ENCODE measurements at regions not wholly inside any gene's neighbourhood (a gene's known extent, or its start where the extent isn't known, plus 50 kb on each side); places are given as distances from the start of the nearest gene placed in this dataset.
A peak's percentile ranks its signal among the peaks of the same experiment; 100 is the strongest.

DNA sequence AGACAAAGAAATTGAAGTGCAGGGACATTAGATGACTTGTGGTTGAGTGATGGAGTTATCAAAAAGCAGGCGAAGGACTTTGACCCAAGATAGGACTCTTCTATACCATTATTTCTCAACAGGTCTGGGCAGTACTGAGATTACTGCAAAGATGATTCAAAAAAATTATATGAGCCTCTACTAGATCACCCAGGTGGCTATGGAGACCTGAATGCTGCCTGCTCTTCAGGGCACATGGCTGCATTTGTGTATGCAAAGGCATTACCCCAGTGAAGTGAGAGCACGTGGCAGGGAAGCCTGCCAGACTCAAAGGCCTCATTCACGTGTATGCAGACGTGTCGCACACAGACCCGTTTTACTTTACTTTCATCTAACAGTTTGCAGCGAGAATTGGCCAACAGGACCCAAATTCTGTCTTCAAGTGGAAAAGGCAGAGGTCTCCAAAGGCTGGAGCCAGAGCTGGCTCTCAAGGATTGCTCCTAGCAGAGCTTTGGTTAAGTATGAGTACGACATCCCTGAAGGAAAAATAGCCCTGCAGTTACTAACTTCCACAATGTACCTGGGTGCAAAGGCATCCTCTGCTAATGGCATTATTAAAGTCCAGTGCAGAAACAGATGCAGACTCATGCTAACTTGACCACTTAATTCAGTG lies 113.8 kb upstream of the ARMC2 start:
- no peak for DNase-seq
- intact Hi-C loops (cut with micrococcal nuclease) = no loop called here

DNA sequence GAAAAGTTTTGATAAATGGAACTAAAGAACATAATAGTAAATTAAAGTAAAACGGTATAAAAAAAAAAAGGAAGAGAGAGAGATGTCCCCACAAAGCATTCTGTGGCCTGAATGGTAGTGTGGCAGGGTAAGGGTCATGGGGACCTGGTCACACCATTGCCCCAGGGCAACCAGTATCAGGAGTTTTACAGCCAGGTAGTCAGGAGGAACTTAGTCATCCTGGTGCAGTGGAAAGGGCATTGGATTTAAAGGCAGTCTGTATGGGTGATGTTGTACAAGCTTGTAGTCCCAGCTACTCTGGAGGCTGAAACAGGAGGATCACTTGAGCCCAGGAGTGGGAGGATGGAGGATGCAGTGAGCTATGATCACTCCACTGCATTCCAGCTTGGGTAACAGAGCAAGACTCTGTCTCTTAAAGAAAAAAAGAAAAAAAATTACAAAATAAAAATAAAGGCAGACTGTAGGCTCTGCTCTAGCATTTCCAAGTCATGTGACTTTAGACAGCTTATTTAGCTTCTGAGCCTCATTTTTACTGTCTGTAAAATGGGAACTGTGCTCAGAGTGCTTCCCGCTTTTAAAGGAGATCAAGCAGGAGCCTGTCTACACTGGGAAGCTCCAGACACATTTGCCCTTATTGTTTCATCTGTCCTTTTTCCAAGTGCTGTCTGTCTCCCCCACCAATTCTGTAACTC lies 112.8 kb upstream of the ARMC2 start:
- Mint-ChIP-seq H3K27me3 (peaks cover 1 to 6% of the 10 kb centered on the region in 2 donors), H3K4me3 (no peak overlapping the region), H3K9me3 (no peaks in the 10 kb centered on the region), H3K27ac (no peak overlapping the region), H3K36me3 (no peaks in the 10 kb centered on the region), H3K4me1 (no peaks in the 10 kb centered on the region)
- Histone ChIP-seq H3K4me3 (ENCODE audit: low read length in 2 of 2) (no peak overlapping the region), H3K4me1 (ENCODE audit: insufficient read depth, low read length) (no peaks in the 10 kb centered on the region), H3K27me3 (ENCODE audit: insufficient read depth, low read length) (no peaks in the 10 kb centered on the region), H3K27ac (ENCODE audit: low read depth, low read length) (no peak overlapping the region), H3K9me3 (ENCODE audit: control insufficient read depth in 1 of 2, low read length in 2 of 2) (no peaks in the 10 kb centered on the region), H3K36me3 (ENCODE audit: insufficient read depth, low read length) (no peaks in the 10 kb centered on the region)
- ChIA-PET CTCF (ENCODE audit: partially characterized antibody) (no interaction called here), POLR2A (ENCODE audit: partially characterized antibody) (no interaction called here)
- intact Hi-C loops (cut with micrococcal nuclease) = no loop called here
- no peak for DNase-seq

More for the DNA sequence above, 113.8 kb upstream of the ARMC2 start:
- H3K27ac ChIP-seq (ENCODE audit: low read depth, low read length) = no peak overlapping the region
- ChIA-PET CTCF (ENCODE audit: partially characterized antibody) (no interaction called here), POLR2A (ENCODE audit: partially characterized antibody) (no interaction called here)
- no peaks in the 10 kb centered on the region for H3K36me3 ChIP-seq (ENCODE audit: insufficient read depth, low read length)
- H3K4me3 Mint-ChIP-seq = no peak overlapping the region
- H3K9me3 ChIP-seq (ENCODE audit: control insufficient read depth in 1 of 2, low read length in 2 of 2) = no peaks in the 10 kb centered on the region
- no peaks in the 10 kb centered on the region for H3K9me3 Mint-ChIP-seq
- H3K4me1 Mint-ChIP-seq = no peaks in the 10 kb centered on the region
- H3K4me3 ChIP-seq (ENCODE audit: low read length in 2 of 2) = no peak overlapping the region
- H3K4me1 ChIP-seq (ENCODE audit: insufficient read depth, low read length) = no peaks in the 10 kb centered on the region
- H3K36me3 Mint-ChIP-seq = no peaks in the 10 kb centered on the region
- H3K27me3 Mint-ChIP-seq = peaks cover 1 to 4% of the 10 kb centered on the region in 2 donors
- H3K27me3 ChIP-seq (ENCODE audit: insufficient read depth, low read length) = no peaks in the 10 kb centered on the region
- no peak overlapping the region for H3K27ac Mint-ChIP-seq

DNA sequence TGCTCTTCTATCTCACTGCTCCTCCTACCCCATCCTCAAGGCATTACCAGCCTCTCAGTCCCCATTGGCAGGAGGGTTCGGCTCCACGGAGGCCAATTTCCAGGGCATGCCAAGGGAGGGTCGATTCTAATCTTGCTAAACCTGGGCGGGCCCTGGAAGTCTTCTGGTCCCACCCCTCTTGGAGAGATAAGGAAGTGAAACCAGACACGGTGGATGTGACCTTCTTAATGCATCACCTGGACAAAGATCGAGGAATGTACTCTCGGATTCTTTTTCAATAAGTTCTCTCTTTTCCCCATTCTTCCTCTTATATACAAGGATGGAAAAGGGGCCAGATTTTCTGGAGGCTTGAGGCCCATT lies 112.2 kb upstream of the ARMC2 start:
- ChIA-PET CTCF (ENCODE audit: partially characterized antibody) (no interaction called here), POLR2A (ENCODE audit: partially characterized antibody) (no interaction called here)

DNA sequence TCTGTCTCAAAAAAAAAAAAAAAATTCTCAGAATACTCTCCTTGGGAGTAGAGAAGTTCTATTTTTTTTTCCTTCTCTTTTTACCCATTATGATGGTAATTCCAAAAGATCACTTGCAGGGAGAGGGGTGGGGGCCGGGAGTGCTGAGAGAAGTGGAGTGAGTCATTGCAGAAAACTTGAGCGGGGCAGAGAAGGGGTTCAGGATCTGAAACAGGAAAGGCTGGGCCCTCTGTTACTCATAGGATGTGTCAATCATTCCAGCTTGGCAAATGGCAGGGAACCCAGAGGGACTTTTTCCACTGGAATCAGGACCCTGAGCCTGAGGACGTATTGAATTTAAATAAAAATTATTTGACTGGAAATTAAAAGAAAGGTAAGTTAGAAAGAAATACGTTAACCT lies 111.4 kb upstream of the ARMC2 start:
- no peaks in the 10 kb centered on the region for H3K9me3 ChIP-seq (ENCODE audit: control insufficient read depth in 1 of 2, low read length in 2 of 2)
- no peak for DNase-seq
- peaks cover 1 to 6% of the 10 kb centered on the region in 2 donors for H3K27me3 Mint-ChIP-seq
- no peaks in the 10 kb centered on the region for H3K36me3 Mint-ChIP-seq
- ChIA-PET CTCF (ENCODE audit: partially characterized antibody) (interaction anchor here (0.7 kb wide), 1 partner anchor 42 kb away, joined by 4 read pairs; no protein-coding TSS in a partner anchor), POLR2A (ENCODE audit: partially characterized antibody) (no interaction called here)
- intact Hi-C loops (cut with micrococcal nuclease) = no loop called here
- H3K9me3 Mint-ChIP-seq = no peaks in the 10 kb centered on the region
- H3K27ac ChIP-seq (ENCODE audit: low read depth, low read length) = no peak overlapping the region
- H3K4me1 Mint-ChIP-seq = no peaks in the 10 kb centered on the region
- no peak overlapping the region for H3K27ac Mint-ChIP-seq
- no peaks in the 10 kb centered on the region for H3K27me3 ChIP-seq (ENCODE audit: insufficient read depth, low read length)
- no peak overlapping the region for H3K4me3 ChIP-seq (ENCODE audit: low read length in 2 of 2)
- H3K4me3 Mint-ChIP-seq = no peak overlapping the region
- no peaks in the 10 kb centered on the region for H3K4me1 ChIP-seq (ENCODE audit: insufficient read depth, low read length)
- no peaks in the 10 kb centered on the region for H3K36me3 ChIP-seq (ENCODE audit: insufficient read depth, low read length)

More for the DNA sequence above, 112.2 kb upstream of the ARMC2 start:
- no peaks in the 10 kb centered on the region for H3K9me3 Mint-ChIP-seq
- H3K9me3 ChIP-seq (ENCODE audit: control insufficient read depth in 1 of 2, low read length in 2 of 2) = no peaks in the 10 kb centered on the region
- H3K27ac Mint-ChIP-seq = no peak overlapping the region
- H3K27me3 Mint-ChIP-seq = peaks cover 1 to 6% of the 10 kb centered on the region in 2 donors
- no peak for DNase-seq
- no peaks in the 10 kb centered on the region for H3K4me1 Mint-ChIP-seq
- no peaks in the 10 kb centered on the region for H3K4me1 ChIP-seq (ENCODE audit: insufficient read depth, low read length)
- no peak overlapping the region for H3K4me3 ChIP-seq (ENCODE audit: low read length in 2 of 2)
- no peak overlapping the region for H3K27ac ChIP-seq (ENCODE audit: low read depth, low read length)
- H3K36me3 ChIP-seq (ENCODE audit: insufficient read depth, low read length) = no peaks in the 10 kb centered on the region
- intact Hi-C loops (cut with micrococcal nuclease) = no loop called here
- no peak overlapping the region for H3K4me3 Mint-ChIP-seq
- H3K36me3 Mint-ChIP-seq = no peaks in the 10 kb centered on the region
- no peaks in the 10 kb centered on the region for H3K27me3 ChIP-seq (ENCODE audit: insufficient read depth, low read length)

DNA sequence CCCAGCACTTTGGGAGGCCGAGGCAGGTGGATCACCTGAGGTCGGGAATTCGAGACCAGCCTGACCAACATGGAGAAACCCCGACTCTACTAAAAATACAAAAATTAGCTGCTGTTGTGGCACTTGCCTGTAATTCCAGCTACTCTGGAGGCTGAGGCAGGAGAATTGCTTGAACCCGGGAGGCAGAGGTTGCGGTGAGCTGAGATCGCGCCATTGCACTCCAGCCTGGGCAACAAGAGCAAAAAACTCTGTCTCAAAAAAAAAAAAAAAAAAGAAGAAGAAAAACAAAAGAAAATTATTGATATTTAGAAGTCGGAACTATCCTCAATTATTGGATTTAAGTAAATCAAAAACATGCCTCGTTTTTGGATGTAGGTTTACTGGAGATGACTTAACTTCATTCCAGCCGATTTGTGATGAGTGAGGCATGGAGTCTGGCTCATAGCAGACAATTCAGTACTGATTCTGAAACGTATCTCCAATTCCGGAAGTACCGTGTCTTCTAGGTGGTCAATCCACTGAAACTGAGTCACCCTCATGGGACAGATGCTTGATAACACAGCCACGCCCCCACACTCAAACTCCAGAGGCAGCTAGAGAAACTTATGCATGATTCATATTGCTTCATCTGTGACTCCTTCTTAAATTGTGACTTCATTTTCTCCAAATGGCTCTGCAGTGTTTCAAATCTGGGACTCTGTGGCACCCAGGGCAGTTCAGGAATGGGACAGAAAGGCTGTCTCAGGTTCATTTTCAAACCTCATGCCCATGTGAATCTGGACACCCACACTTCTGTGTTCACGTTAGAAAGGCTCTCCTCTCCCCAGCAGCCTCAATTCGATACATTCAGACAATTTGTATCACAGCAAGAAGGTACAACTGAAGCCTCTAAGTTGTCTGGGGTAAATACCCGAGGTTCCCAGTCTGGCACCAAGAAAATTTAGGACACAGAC lies 110.4 kb upstream of the ARMC2 start:
- Mint-ChIP-seq H3K4me1 (no peaks in the 10 kb centered on the region), H3K27ac (no peak overlapping the region), H3K4me3 (peak overlapping the region in 1 of 8 donors; percentile 45), H3K36me3 (no peaks in the 10 kb centered on the region), H3K9me3 (no peaks in the 10 kb centered on the region), H3K27me3 (peaks cover 1 to 6% of the 10 kb centered on the region in 2 donors)
- intact Hi-C loops (cut with micrococcal nuclease) = no loop called here
- ChIA-PET POLR2A (ENCODE audit: partially characterized antibody) (no interaction called here), CTCF (ENCODE audit: partially characterized antibody) (interaction anchor here (0.7 kb wide), 1 partner anchor 762 kb away, joined by 3 read pairs; no protein-coding TSS in a partner anchor)
- DNase-seq = no peak
- Histone ChIP-seq H3K27me3 (ENCODE audit: insufficient read depth, low read length) (no peaks in the 10 kb centered on the region), H3K36me3 (ENCODE audit: insufficient read depth, low read length) (no peaks in the 10 kb centered on the region), H3K27ac (ENCODE audit: low read depth, low read length) (no peak overlapping the region), H3K9me3 (ENCODE audit: control insufficient read depth in 1 of 2, low read length in 2 of 2) (no peaks in the 10 kb centered on the region), H3K4me1 (ENCODE audit: insufficient read depth, low read length) (no peaks in the 10 kb centered on the region), H3K4me3 (ENCODE audit: low read length in 2 of 2) (no peak overlapping the region)

DNA sequence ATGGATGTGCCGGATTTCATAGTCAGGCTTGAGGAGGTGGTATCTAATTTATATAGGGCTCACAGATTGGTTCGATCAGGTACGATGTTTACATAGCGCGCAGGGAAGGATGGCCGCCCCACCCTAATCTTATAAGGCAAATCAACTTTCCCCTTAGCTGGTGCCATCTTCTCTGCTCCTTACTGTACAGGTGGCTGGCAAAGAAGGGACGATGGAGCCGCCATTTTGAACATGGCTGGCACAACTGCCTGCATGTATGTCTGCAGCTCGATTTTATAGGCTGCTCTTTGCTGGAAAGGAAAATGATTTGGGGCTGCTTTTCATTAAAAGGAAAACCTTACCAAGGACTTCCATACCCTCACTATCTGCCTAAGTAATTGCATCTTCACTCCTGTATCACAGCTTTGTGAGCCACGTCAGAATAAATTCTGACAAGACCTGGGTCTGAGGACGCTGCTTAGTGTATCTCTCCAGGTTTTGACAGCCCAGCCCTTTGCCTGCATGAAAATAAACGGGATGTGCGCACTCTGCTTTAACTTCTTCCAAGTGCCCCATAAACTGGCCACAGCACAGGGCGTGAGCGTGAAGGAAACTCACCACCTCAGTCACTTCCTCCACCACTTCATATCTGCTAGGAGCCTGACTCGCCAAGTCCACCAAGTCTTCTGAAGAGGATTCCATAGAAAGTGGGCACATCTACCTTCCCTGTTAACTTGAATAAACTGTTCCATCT lies 109.4 kb upstream of the ARMC2 start:
- no peaks in the 10 kb centered on the region for H3K4me1 Mint-ChIP-seq
- no peaks in the 10 kb centered on the region for H3K9me3 ChIP-seq (ENCODE audit: control insufficient read depth in 1 of 2, low read length in 2 of 2)
- intact Hi-C loops (cut with micrococcal nuclease) = no loop called here
- no peak overlapping the region for H3K4me3 Mint-ChIP-seq
- peaks cover 1 to 10% of the 10 kb centered on the region in 2 donors for H3K27me3 Mint-ChIP-seq
- H3K4me1 ChIP-seq (ENCODE audit: insufficient read depth, low read length) = no peaks in the 10 kb centered on the region
- no peak overlapping the region for H3K27ac Mint-ChIP-seq
- no peaks in the 10 kb centered on the region for H3K36me3 ChIP-seq (ENCODE audit: insufficient read depth, low read length)
- no peak for DNase-seq
- H3K27ac ChIP-seq (ENCODE audit: low read depth, low read length) = no peak overlapping the region
- POLR2A ChIA-PET (ENCODE audit: partially characterized antibody) = no interaction called here
- H3K9me3 Mint-ChIP-seq = no peaks in the 10 kb centered on the region
- H3K27me3 ChIP-seq (ENCODE audit: insufficient read depth, low read length) = no peaks in the 10 kb centered on the region
- H3K36me3 Mint-ChIP-seq = no peaks in the 10 kb centered on the region
- H3K4me3 ChIP-seq (ENCODE audit: low read length in 2 of 2) = no peak overlapping the region
- CTCF ChIA-PET (ENCODE audit: partially characterized antibody) = no interaction called here
